HEK293 (cell line): ENCODE measurements at regions not wholly inside any gene's neighbourhood (a gene's known extent, or its start where the extent isn't known, plus 50 kb on each side); places are given as distances from the start of the nearest gene placed in this dataset.

ENCODE experiments used
- RBAK ChIP-seq: fragments of 450-650 bp; formaldehyde crosslinking; IDR thresholded peaks from 2 replicates; pipeline ENCODE4 v1.5.1; 2016; ENCODE audit warnings: missing biosample characterization, missing genetic modification characterization
- ZBTB20 ChIP-seq: fragments of 450-650 bp; formaldehyde crosslinking; IDR thresholded peaks from 2 replicates; pipeline ENCODE4 v1.5.1; 2016; ENCODE audit warnings: missing biosample characterization, missing genetic modification characterization
- ZNF121 ChIP-seq: fragments of 450-650 bp; formaldehyde crosslinking; IDR thresholded peaks from 2 replicates; pipeline ENCODE4 v1.5.1; 2016; ENCODE audit warnings: missing biosample characterization, missing genetic modification characterization
- ZNF133 ChIP-seq: fragments of 450-650 bp; formaldehyde crosslinking; IDR thresholded peaks from 2 replicates; pipeline ENCODE4 v1.5.1; 2016; ENCODE audit warnings: missing biosample characterization, missing genetic modification characterization
- ZNF184 ChIP-seq: fragments of 450-650 bp; IDR thresholded peaks from 2 replicates; pipeline ENCODE4 v1.5.1; 2018; ENCODE audit warnings: missing biosample characterization, mild to moderate bottlenecking, missing genetic modification characterization
- ZNF23 ChIP-seq: fragments of 450-650 bp; formaldehyde crosslinking; IDR thresholded peaks from 2 replicates; pipeline ENCODE4 v1.5.1; 2016; ENCODE audit warnings: missing biosample characterization, missing genetic modification characterization, borderline replicate concordance
- ZNF707 ChIP-seq: fragments of 450-650 bp; formaldehyde crosslinking; IDR thresholded peaks from 2 replicates; pipeline ENCODE4 v1.5.1; 2016; ENCODE audit warnings: missing biosample characterization, missing genetic modification characterization
- ZNF785 ChIP-seq: fragments of 450-650 bp; formaldehyde crosslinking; IDR thresholded peaks from 2 replicates; pipeline ENCODE4 v1.5.1; 2016; ENCODE audit warnings: missing biosample characterization, missing genetic modification characterization
- ZNF843 ChIP-seq: fragments of 450-650 bp; formaldehyde crosslinking; IDR thresholded peaks from 2 replicates; pipeline ENCODE4 v1.5.1; 2016; ENCODE audit warnings: missing biosample characterization, missing genetic modification characterization
- TF ChIP-seq, protein P1 (sequence below): fragments of 450-650 bp; formaldehyde crosslinking; IDR thresholded peaks from 2 replicates; pipeline ENCODE4 v1.5.1; 2016; ENCODE audit warnings: missing biosample characterization, missing genetic modification characterization, low read depth
- TF ChIP-seq, protein P2 (sequence below): fragments of 450-650 bp; formaldehyde crosslinking; IDR thresholded peaks from 2 replicates; pipeline ENCODE4 v1.5.1; 2016; ENCODE audit warnings: missing biosample characterization, missing genetic modification characterization

- no peak for TF ChIP-seq ZNF121 (tag by site-specific recombination)
- TF ChIP-seq, protein P1, sequence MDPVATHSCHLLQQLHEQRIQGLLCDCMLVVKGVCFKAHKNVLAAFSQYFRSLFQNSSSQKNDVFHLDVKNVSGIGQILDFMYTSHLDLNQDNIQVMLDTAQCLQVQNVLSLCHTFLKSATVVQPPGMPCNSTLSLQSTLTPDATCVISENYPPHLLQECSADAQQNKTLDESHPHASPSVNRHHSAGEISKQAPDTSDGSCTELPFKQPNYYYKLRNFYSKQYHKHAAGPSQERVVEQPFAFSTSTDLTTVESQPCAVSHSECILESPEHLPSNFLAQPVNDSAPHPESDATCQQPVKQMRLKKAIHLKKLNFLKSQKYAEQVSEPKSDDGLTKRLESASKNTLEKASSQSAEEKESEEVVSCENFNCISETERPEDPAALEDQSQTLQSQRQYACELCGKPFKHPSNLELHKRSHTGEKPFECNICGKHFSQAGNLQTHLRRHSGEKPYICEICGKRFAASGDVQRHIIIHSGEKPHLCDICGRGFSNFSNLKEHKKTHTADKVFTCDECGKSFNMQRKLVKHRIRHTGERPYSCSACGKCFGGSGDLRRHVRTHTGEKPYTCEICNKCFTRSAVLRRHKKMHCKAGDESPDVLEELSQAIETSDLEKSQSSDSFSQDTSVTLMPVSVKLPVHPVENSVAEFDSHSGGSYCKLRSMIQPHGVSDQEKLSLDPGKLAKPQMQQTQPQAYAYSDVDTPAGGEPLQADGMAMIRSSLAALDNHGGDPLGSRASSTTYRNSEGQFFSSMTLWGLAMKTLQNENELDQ: no peak
- TF ChIP-seq, protein P2, sequence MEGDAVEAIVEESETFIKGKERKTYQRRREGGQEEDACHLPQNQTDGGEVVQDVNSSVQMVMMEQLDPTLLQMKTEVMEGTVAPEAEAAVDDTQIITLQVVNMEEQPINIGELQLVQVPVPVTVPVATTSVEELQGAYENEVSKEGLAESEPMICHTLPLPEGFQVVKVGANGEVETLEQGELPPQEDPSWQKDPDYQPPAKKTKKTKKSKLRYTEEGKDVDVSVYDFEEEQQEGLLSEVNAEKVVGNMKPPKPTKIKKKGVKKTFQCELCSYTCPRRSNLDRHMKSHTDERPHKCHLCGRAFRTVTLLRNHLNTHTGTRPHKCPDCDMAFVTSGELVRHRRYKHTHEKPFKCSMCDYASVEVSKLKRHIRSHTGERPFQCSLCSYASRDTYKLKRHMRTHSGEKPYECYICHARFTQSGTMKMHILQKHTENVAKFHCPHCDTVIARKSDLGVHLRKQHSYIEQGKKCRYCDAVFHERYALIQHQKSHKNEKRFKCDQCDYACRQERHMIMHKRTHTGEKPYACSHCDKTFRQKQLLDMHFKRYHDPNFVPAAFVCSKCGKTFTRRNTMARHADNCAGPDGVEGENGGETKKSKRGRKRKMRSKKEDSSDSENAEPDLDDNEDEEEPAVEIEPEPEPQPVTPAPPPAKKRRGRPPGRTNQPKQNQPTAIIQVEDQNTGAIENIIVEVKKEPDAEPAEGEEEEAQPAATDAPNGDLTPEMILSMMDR (tag by site-specific recombination): no peak
- TF ChIP-seq ZBTB20 (tag by site-specific recombination): no peak
- TF ChIP-seq ZNF133 (tag by site-specific recombination): no peak
- no peak for TF ChIP-seq ZNF843
- TF ChIP-seq ZNF707: no peak
- no peak for TF ChIP-seq ZNF184 (tag by site-specific recombination)
- TF ChIP-seq ZNF23: no peak
- no peak for TF ChIP-seq RBAK (tag by site-specific recombination)
- no peak for TF ChIP-seq ZNF785 (tag by site-specific recombination)
These were observed 350.9 kb downstream of the NUP35 start for GRCh38 chr2:183474912-183475695.
